Astrocyte (in vitro differentiated cells and primary cell): ENCODE measurements at regions not wholly inside any gene's neighbourhood (a gene's known extent, or its start where the extent isn't known, plus 50 kb on each side); places are given as distances from the start of the nearest gene placed in this dataset.

ENCODE experiments used
- EZH2 ChIP-seq: IDR thresholded peaks from 2 replicates; pipeline ENCODE4 v1.6.1; 2012; ENCODE audit warnings: mild to moderate bottlenecking, low read length, inconsistent platforms; ENCODE audit not compliant: insufficient read depth
- TF ChIP-seq, protein P1 (sequence below): IDR thresholded peaks from 2 replicates; pipeline ENCODE4 v1.5.1; 2011; ENCODE audit warnings: low read depth, mild to moderate bottlenecking, inconsistent platforms, low read length, moderate library complexity; ENCODE audit not compliant: insufficient read depth

DNA sequence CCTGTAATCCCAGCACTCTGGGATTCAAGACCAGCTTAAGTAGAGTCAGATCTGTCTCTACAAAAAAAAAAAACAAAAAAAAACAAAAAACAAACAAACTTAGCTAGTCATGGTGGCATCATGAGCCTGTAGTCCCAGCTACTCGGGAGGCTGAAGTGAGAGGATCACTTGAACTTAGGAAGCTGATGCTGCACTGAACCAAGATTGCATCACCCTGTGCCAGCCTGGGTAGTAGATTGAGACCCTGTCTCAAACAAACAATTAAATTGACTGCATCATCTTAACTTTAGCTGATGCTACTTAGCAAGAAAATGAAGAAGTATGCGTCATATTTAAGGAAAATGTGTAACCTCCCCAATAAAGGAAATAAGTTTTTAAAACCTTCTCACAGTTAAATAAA lies 136.6 kb upstream of the ATXN7L3B start:
- TF ChIP-seq, protein P1, sequence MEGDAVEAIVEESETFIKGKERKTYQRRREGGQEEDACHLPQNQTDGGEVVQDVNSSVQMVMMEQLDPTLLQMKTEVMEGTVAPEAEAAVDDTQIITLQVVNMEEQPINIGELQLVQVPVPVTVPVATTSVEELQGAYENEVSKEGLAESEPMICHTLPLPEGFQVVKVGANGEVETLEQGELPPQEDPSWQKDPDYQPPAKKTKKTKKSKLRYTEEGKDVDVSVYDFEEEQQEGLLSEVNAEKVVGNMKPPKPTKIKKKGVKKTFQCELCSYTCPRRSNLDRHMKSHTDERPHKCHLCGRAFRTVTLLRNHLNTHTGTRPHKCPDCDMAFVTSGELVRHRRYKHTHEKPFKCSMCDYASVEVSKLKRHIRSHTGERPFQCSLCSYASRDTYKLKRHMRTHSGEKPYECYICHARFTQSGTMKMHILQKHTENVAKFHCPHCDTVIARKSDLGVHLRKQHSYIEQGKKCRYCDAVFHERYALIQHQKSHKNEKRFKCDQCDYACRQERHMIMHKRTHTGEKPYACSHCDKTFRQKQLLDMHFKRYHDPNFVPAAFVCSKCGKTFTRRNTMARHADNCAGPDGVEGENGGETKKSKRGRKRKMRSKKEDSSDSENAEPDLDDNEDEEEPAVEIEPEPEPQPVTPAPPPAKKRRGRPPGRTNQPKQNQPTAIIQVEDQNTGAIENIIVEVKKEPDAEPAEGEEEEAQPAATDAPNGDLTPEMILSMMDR = no peak
- TF ChIP-seq EZH2 = no peak
